HepG2 (cell line): ENCODE measurements at regions not wholly inside any gene's neighbourhood (a gene's known extent, or its start where the extent isn't known, plus 50 kb on each side); places are given as distances from the start of the nearest gene placed in this dataset.

Experiments
- ATAC-seq: fragments of 200-7000 bp; cut with Tn5 transposase; 3 replicates; pipeline ENCODE4 v1.9.1; 2020; ENCODE audit warnings: mild to moderate bottlenecking, moderate library complexity
- BruUV-seq: library from RNA; stranded (reverse); fragments of 400-500 nt; replicated peaks from 2 replicates; lab custom pipeline; 2021; lab: Mats Ljungman, UMichigan
- CTCF ChIA-PET: fragments of 300-600 bp; formaldehyde crosslinking; extraction: SDS; loops from one replicate; lab custom pipeline; 2021; ENCODE audit warnings: low total read pairs, inconsistent platforms, low intra/inter-chr PET ratio; lab: Yijun Ruan, JAX
- POLR2A ChIA-PET: fragments of 350-600 bp; sonication (Branson Sonifier 250); formaldehyde crosslinking; loops from one replicate; lab custom pipeline; 2020; ENCODE audit warnings: antibody characterized with exemption, inconsistent platforms; lab: Yijun Ruan, JAX
- DNase-seq: peaks from one replicate; pipeline ENCODE4 v3.0.0-alpha.2; 2015; ENCODE audit warnings: low spot score
- FAIRE-seq: peaks from 3 replicates; lab custom pipeline; 2011; peaks lifted over from hg19 to GRCh38; lab: Jason Lieb, UNC
- H2AFZ ChIP-seq: one replicate; pipeline ENCODE4 v1.6.1; 2011; ENCODE audit warnings: low read length, inconsistent platforms
- H3K27ac ChIP-seq: fragments of 300-600 bp; 3 replicates; pipeline ENCODE4 v1.8.0; 2011; ENCODE audit warnings: mixed run types, mild to moderate bottlenecking, mixed read lengths, low read length, inconsistent platforms; ENCODE audit not compliant: insufficient read depth; ENCODE audit errors: extremely low read length
- H3K27me3 ChIP-seq, 2 experiments: fragments of 200-600 bp in 1 of 2; 2 replicates in 1 of 2; 3 replicates in 1 of 2; pipeline versions ENCODE4 v1.6.0 to v1.8.0; 2011; ENCODE audit warnings: low read length in 2 of 2, mild to moderate bottlenecking in 2 of 2, moderate library complexity in 2 of 2, inconsistent platforms in 1 of 2; ENCODE audit not compliant: insufficient read depth in 2 of 2, control insufficient read depth in 1 of 2
- H3K36me3 ChIP-seq, 2 experiments: fragments of 200-600 bp in 1 of 2; replicated peaks in 1 of 2; 2 replicates in 1 of 2; 3 replicates in 1 of 2; pipeline versions ENCODE4 v1.5.1 to v1.8.0; 2011; ENCODE audit warnings: low read length in 2 of 2, inconsistent platforms in 1 of 2; ENCODE audit not compliant: insufficient read depth in 2 of 2, control insufficient read depth in 1 of 2
- H3K4me1 ChIP-seq: 2 replicates; pipeline ENCODE4 v1.5.1; 2012; ENCODE audit warnings: low read length, inconsistent platforms; ENCODE audit not compliant: insufficient read depth
- H3K4me2 ChIP-seq: 2 replicates; pipeline ENCODE4 v1.6.0; 2011; ENCODE audit warnings: low read depth, low read length, inconsistent platforms
- H3K4me3 ChIP-seq, 3 experiments: fragments of 200-600 bp in 1 of 3; sonication (generic), shearing (Covaris generic) in 1 of 3; replicated peaks in 1 of 3; 2 replicates each; pipeline ENCODE4 v1.5.1; 2011 to 2016; ENCODE audit warnings: low read length in 3 of 3, inconsistent platforms in 2 of 3, low read depth in 2 of 3, mild to moderate bottlenecking in 2 of 3, control low read depth in 1 of 3, mixed read lengths in 1 of 3; ENCODE audit not compliant: insufficient read depth in 1 of 3
- H3K79me2 ChIP-seq: one replicate; pipeline ENCODE4 v1.6.1; 2011; ENCODE audit warnings: low read length, inconsistent platforms; ENCODE audit not compliant: insufficient read depth
- H3K9ac ChIP-seq: 2 replicates; pipeline ENCODE4 v1.6.0; 2011; ENCODE audit warnings: mild to moderate bottlenecking, low read depth, low read length, inconsistent platforms; ENCODE audit not compliant: insufficient read depth
- H3K9me3 ChIP-seq: 2 replicates; pipeline ENCODE4 v1.5.1; 2012; ENCODE audit warnings: mild to moderate bottlenecking, low read length
- H4K20me1 ChIP-seq: 2 replicates; pipeline ENCODE4 v1.6.0; 2011; ENCODE audit warnings: inconsistent platforms, mild to moderate bottlenecking, low read length, moderate library complexity; ENCODE audit not compliant: insufficient read depth
- FOXC1 ChIP-seq: sonication (generic); formaldehyde crosslinking; IDR thresholded peaks from 2 replicates; pipeline ENCODE4 v1.8.0; 2022; ENCODE audit warnings: mild to moderate bottlenecking, missing genetic modification reagents, borderline replicate concordance
- NCOA5 ChIP-seq: sonication (generic); formaldehyde crosslinking; IDR thresholded peaks from 2 replicates; pipeline ENCODE4 v1.4.0; 2020; ENCODE audit warnings: missing genetic modification reagents
- ONECUT2 ChIP-seq: sonication (generic); formaldehyde crosslinking; IDR thresholded peaks from 2 replicates; pipeline ENCODE4 v1.4.0; 2020; ENCODE audit warnings: missing genetic modification reagents
- RAD51 ChIP-seq: fragments of 450-650 bp; IDR thresholded peaks from 2 replicates; pipeline ENCODE4 v1.6.1; 2016; ENCODE audit warnings: borderline replicate concordance
- RFX1 ChIP-seq: fragments of 450-650 bp; IDR thresholded peaks from 2 replicates; pipeline ENCODE4 v1.6.1; 2017
- SNAI1 ChIP-seq: sonication (generic); formaldehyde crosslinking; IDR thresholded peaks from 2 replicates; pipeline ENCODE4 v1.5.0; 2020; ENCODE audit warnings: mild to moderate bottlenecking, missing genetic modification reagents, borderline replicate concordance
- TBX2 ChIP-seq: sonication (generic); formaldehyde crosslinking; IDR thresholded peaks from 2 replicates; pipeline ENCODE4 v1.5.0; 2020; ENCODE audit warnings: missing genetic modification reagents, mild to moderate bottlenecking, borderline replicate concordance
- TBX3 ChIP-seq: fragments of 450-650 bp; IDR thresholded peaks from 2 replicates; pipeline ENCODE4 v1.6.1; 2017; ENCODE audit warnings: antibody characterized with exemption, mild to moderate bottlenecking, inconsistent platforms, borderline replicate concordance
- TCF12 ChIP-seq, 2 experiments: fragments of 450-650 bp in 1 of 2; sonication (generic) in 1 of 2; formaldehyde crosslinking in 1 of 2; IDR thresholded peaks; 2 replicates each; pipeline versions ENCODE4 v1.6.1 to v1.8.0; 2017 to 2022; ENCODE audit warnings: antibody characterized with exemption in 1 of 2, mild to moderate bottlenecking in 1 of 2, missing genetic modification reagents in 1 of 2, moderate library complexity in 1 of 2
- TFE3 ChIP-seq: IDR thresholded peaks from 2 replicates; pipeline ENCODE4 v1.6.1; 2016
- ZBTB10 ChIP-seq: sonication (generic); formaldehyde crosslinking; IDR thresholded peaks from 2 replicates; pipeline ENCODE4 v1.4.0; 2020; ENCODE audit warnings: missing genetic modification reagents, borderline replicate concordance
- ZBTB20 ChIP-seq: sonication (generic); formaldehyde crosslinking; IDR thresholded peaks from 2 replicates; pipeline ENCODE4 v1.8.1; 2023; ENCODE audit warnings: missing genetic modification reagents, low read depth, mild to moderate bottlenecking, borderline replicate concordance
- ZBTB42 ChIP-seq: sonication (generic); formaldehyde crosslinking; IDR thresholded peaks from 2 replicates; pipeline ENCODE4 v1.5.0; 2020; ENCODE audit warnings: mild to moderate bottlenecking, missing genetic modification reagents
- ZNF234 ChIP-seq: sonication (generic); formaldehyde crosslinking; conservative IDR thresholded peaks from 2 replicates; pipeline ENCODE4 v1.5.1; 2020; ENCODE audit warnings: mild to moderate bottlenecking, missing genetic modification reagents
- ZNF256 ChIP-seq: sonication (generic); formaldehyde crosslinking; conservative IDR thresholded peaks from 2 replicates; pipeline ENCODE4 v1.4.0; 2020; ENCODE audit warnings: missing genetic modification reagents
- ZNF354B ChIP-seq: sonication (generic); formaldehyde crosslinking; IDR thresholded peaks from 2 replicates; pipeline ENCODE4 v1.8.0; 2022; ENCODE audit warnings: mild to moderate bottlenecking, missing genetic modification reagents
- ZNF563 ChIP-seq: sonication (generic); formaldehyde crosslinking; IDR thresholded peaks from 2 replicates; pipeline ENCODE4 v1.8.0; 2022; ENCODE audit warnings: mild to moderate bottlenecking, moderate library complexity, missing genetic modification reagents
- ZNF749 ChIP-seq: sonication (generic); formaldehyde crosslinking; IDR thresholded peaks from 2 replicates; pipeline ENCODE4 v1.8.0; 2022; ENCODE audit warnings: mild to moderate bottlenecking, missing genetic modification reagents, moderate library complexity, borderline replicate concordance
- WGBS: methylation state at CpG from one replicate; pipeline ENCODE4 v1.1.6; 2017; ENCODE audit warnings: low lambda C conversion rate; 5-methylcytosine and 5-hydroxymethylcytosine counted together
- in situ Hi-C: cut with HindIII; loops from 2 replicates; pipeline ENCODE4 v1.10.0; 2017; ENCODE audit warnings: low pct_unique_long_range_greater_than_20kb; ENCODE audit not compliant: extremely low pct_ligation_motif_present
- intact Hi-C: fragments of 100-400 bp; cut with micrococcal nuclease; formaldehyde crosslinking; loops from one replicate; pipeline ENCODE4 v1.10.0; 2022; ENCODE audit not compliant: unreplicated experiment
- TF ChIP-seq, protein P1 (sequence below): sonication (generic); formaldehyde crosslinking; IDR thresholded peaks from 2 replicates; pipeline ENCODE4 v1.8.0; 2022; ENCODE audit warnings: low read depth, missing genetic modification reagents

- no peak overlapping the region for H3K4me3 ChIP-seq
- H3K79me2 ChIP-seq = no peaks in the 10 kb centered on the region
- FAIRE-seq = no peak
- no peak overlapping the region for H3K9ac ChIP-seq
- H3K36me3 ChIP-seq = no peaks in the 10 kb centered on the region
- H3K9me3 ChIP-seq = no peaks in the 10 kb centered on the region
- no peaks in the 10 kb centered on the region for H4K20me1 ChIP-seq
- peaks cover 12% of the 10 kb centered on the region; the same call in 1 of the 2 replicates for H3K4me1 ChIP-seq
- no peak for ATAC-seq
- BruUV-seq = no TSS peak
- H2AFZ ChIP-seq = no peak overlapping the region
- H3K27me3 ChIP-seq = no peaks in the 10 kb centered on the region
- ChIA-PET POLR2A (no interaction called here), CTCF (no interaction called here)
- H3K27ac ChIP-seq = no peak overlapping the region
- in situ Hi-C loops = no loop called here
- 5% methylated on average over 5 of the region's 5 CpGs for WGBS
- H3K4me2 ChIP-seq = no peak overlapping the region
- DNase-seq = no peak
- intact Hi-C loops = no loop called here
- no peak for TF ChIP-seq ZBTB42 (CRISPR knock-in tag)
- TF ChIP-seq ZNF234 (CRISPR knock-in tag) = no peak
- TF ChIP-seq ZNF749 = no peak
- TF ChIP-seq TBX3 = no peak
- no peak for TF ChIP-seq ONECUT2
- no peak for TF ChIP-seq ZNF354B (CRISPR knock-in tag)
- no peak for TF ChIP-seq ZBTB20 (CRISPR knock-in tag)
- TF ChIP-seq, protein P1, sequence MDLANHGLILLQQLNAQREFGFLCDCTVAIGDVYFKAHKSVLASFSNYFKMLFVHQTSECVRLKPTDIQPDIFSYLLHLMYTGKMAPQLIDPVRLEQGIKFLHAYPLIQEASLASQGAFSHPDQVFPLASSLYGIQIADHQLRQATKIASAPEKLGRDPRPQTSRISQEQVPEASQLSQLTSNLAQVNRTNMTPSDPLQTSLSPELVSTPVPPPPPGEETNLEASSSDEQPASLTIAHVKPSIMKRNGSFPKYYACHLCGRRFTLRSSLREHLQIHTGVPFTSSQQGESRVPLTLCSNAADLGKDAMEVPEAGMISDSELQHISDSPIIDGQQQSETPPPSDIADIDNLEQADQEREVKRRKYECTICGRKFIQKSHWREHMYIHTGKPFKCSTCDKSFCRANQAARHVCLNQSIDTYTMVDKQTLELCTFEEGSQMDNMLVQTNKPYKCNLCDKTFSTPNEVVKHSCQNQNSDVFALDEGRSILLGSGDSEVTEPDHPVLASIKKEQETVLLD (CRISPR knock-in tag) = no peak
- no peak for TF ChIP-seq RAD51
- TF ChIP-seq ZBTB10 (CRISPR knock-in tag) = no peak
- TF ChIP-seq ZNF563 (CRISPR knock-in tag) = no peak
- TF ChIP-seq TCF12 (IDR thresholded peaks at IDR 0.05) = no peak
- TF ChIP-seq TCF12 (CRISPR knock-in tag; IDR thresholded peaks at IDR 0.05) = no peak
- TF ChIP-seq SNAI1 (CRISPR knock-in tag) = no peak
- no peak for TF ChIP-seq ZNF256 (CRISPR knock-in tag)
- no peak for TF ChIP-seq TBX2 (CRISPR knock-in tag)
- no peak for TF ChIP-seq NCOA5 (CRISPR knock-in tag)
- no peak for TF ChIP-seq TFE3
- TF ChIP-seq FOXC1 (CRISPR knock-in tag) = no peak
- TF ChIP-seq RFX1 = no peak; the same call in 1 of the 2 replicates
Observed at GRCh38 chr3:34351882-34352777, 553.7 kb downstream of the PDCD6IP start.
